K562 (cell line): ENCODE measurements at regions not wholly inside any gene's neighbourhood (a gene's known extent, or its start where the extent isn't known, plus 50 kb on each side); places are given as distances from the start of the nearest gene placed in this dataset.

ENCODE experiments used
- CTCF ChIP-seq, 3 experiments: IDR thresholded peaks in 2 of 3; conservative IDR thresholded peaks in 1 of 3; 2 replicates each; pipeline ENCODE4 v1.5.1; 2011 to 2012; ENCODE audit warnings: low read length in 3 of 3, mild to moderate bottlenecking in 3 of 3, control low read depth in 2 of 3, improper control_type of control experiment in 1 of 3, inconsistent platforms in 1 of 3, low read depth in 1 of 3, mixed read lengths in 1 of 3, moderate library complexity in 1 of 3; ENCODE audit not compliant: insufficient read depth in 2 of 3
- POLR3A ChIP-seq: IDR thresholded peaks from 2 replicates; pipeline ENCODE4 v1.6.1; 2011; ENCODE audit warnings: borderline replicate concordance, mild to moderate bottlenecking, moderate library complexity; ENCODE audit not compliant: insufficient read length, insufficient read depth; ENCODE audit errors: extremely low read depth

- TF ChIP-seq POLR3A (no peak), CTCF (IDR thresholded peaks at IDR 0.05 in 2 of 3, conservative IDR thresholded peaks at IDR 0.05 in 1 of 3; ENCODE audit: insufficient read depth in 2 of 3, low read depth in 1 of 3, low read length in 3 of 3) (no peak)
Measured at GRCh38 chr5:26231316-26231715, 807.1 kb downstream of the CDH9 start.
